UCSD-AML1 (cell line): ENCODE measurements at regions not wholly inside any gene's neighbourhood (a gene's known extent, or its start where the extent isn't known, plus 50 kb on each side); places are given as distances from the start of the nearest gene placed in this dataset.

Source experiments
- DNase-seq: peaks from one replicate; lab custom pipeline; 2025; ENCODE audit not compliant: unreplicated experiment; lab: John Stamatoyannopoulos, UW

DNA sequence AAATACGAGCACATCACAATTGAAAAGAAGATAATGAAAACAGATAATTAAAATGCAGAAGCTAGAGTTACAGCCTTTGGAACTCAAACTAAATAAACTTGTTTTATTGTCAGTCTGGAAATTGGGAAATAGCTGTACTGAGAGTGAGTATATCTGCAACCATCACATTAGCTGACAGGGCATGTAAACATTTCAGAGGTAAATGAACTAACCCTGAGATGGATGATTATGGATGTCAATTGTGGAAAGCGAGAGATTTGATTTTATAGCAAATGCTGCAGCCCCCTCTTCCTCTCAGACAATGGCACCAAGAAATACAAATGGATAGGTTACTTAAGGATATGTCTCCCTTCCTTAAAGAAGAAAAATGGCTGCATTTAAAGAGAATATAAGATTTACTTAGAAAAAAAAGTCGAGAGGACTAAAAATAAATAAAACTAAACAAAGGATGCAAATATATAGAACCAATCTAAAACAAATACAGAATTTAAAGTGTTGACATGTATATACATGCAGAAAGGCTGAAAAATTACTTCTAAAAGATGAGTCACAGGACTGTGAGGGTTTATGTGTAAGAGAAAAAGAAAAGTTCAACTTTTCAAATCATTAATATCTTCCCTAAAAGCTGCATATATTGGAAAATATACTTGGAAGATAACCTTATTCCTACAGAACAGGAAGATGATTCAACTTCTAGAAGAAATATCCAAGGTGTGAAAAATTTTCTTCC is 120.3 kb upstream of the FLRT2 start:
- DNase-seq: no peak

DNA sequence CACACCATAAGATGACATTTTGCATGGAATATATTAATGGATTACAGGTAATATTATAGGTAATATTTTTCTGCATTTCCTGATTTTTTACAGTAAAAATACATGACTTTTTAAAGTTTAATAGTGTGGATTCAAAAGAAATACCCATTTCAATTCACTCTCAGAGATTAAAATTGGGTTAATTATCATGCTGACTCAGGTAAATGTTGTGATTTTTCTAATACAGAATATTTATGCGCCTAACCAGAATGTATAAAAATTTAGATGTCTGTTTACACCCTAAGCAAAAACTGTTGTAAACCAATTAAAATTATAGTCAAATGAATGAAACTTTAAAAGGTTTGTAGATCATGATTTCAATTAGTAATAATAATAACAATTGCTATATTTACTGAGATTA is 117.2 kb upstream of the FLRT2 start:
- DNase-seq: no peak

DNA sequence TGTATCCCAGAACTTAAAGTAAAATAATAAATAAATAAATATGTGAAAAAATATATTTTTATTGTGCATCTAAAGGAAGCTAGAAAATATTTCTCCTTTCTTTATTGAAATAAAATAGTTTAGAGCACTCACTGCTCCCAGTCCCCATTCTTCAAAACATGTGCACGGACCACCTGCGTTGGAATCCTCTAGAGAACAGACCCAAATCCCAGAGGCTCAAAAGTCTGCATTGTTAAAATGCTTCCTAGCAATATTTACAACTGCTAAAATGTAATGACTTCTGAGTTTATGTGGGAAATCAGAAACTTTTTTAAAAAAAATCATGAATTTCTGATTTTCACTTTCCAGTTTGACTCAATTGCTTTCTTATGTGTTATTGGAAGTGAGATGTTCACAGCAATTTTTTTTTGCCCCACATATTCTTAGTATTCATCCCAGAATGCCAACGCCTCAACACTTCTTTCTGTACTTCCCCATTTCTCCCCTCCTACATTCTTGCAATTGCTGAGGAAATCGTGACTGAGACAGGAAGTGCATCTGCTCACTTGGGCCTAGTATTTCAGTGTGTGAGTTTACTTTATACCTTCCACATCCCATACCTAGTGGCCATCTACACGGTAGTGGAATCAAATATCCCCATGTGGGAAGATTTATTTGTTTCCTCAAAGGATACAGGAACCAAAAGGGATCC is 116.0 kb upstream of the FLRT2 start:
- no peak for DNase-seq

DNA sequence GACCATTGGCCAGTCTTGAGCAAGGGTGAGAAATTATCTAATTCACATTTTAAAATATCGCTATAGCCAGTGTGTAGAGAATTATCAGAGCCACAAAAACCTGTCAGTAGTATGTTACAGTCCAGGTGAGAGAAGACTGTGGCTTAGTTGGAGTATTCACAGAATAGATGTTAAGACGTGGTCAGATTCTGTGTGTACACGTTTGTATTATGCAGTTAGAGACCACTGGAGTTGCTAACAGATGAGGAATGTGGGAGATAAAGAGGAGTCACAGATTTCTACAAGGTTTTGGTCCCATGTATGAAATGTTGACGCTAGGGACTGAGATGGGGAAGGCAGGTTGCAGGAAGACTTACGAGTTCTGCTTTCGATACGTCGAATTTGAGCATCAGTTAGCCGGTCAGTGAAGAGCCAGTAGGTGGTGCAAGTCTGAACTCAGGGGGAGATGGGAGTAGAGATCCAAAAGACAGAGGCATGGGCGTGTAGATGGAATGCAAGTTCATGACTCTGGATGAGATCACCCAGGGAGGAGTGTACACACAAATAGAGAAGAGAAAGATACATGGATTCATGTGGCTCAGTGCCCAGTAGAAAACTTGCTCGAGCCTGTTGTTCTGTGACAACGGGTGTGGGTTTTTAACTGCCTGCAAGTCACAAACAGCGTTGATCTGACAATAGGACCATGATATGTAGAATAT is 114.8 kb upstream of the FLRT2 start:
- DNase-seq: no peak

DNA sequence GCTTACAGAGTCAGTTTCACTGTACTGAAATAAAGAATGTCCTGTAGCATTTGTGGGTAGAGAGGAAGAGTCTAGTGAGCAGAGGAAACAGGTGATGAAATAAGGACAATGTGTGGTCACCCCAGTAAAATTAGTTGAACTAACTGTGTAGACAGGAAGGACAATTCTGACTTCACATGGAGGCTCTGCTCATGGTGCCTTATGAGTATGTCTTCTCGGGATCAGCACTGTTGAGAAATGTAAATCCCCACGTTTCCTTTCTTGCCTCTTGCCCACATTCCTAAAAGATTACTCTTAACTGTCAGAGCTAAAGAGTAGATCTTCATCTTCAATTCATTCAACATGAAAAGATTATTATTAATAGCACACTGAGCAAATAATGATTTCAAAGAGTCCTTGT is 113.2 kb upstream of the FLRT2 start:
- no peak for DNase-seq

DNA sequence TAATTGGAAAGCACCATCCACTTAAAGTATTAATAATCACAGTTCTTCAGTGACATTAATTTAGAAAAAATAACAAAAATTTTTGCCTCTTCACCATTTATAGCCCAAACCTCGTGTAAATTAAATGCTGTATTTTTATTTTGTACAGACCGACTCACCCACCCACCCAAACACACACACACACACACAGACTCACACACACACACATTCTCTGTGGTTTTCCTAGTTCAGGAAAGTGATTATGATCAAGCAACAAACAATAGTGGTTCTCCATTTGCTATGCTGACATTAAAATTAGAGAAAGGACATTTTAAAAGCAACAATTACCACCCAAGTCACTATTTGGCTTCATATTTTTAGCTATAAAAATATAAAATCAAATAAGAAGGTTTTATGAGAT is 112.5 kb upstream of the FLRT2 start:
- no peak for DNase-seq

DNA sequence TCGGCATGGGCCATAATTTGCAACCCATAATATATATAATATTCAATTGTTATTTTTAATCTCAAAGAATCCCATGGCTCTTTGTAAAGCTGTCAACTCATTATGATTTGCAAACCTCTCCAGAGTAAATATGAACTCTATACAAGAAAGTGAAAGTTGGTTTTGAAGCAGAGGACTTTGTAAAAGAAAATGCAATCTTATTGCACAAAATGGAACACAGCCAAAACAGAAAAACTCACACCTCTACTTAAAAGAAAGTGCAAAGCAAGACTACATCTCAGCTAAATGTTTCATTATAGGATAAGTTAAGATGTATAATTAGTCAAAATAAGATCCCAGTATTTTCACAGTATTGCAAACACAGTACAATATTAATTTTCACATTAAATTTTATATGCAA is 111.2 kb upstream of the FLRT2 start:
- no peak for DNase-seq

DNA sequence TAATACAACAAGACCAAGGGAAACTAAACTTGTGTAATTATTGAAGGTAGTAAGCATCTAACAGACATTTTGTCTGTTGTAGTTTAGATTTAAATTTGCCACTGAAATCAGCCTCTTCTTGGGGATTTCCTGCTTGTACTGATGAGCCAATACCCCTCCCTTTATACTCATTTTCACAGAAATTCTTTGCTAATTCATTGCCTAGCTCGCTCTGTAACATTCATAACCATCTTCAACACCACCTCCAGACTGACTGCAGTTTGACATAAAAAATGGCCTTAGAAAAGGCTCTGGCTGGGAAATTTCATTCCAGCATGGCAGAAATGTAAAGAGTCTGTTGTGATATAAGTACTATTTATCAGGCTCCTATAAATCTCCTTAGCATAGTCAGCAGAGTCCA is 109.7 kb upstream of the FLRT2 start:
- DNase-seq: no peak

DNA sequence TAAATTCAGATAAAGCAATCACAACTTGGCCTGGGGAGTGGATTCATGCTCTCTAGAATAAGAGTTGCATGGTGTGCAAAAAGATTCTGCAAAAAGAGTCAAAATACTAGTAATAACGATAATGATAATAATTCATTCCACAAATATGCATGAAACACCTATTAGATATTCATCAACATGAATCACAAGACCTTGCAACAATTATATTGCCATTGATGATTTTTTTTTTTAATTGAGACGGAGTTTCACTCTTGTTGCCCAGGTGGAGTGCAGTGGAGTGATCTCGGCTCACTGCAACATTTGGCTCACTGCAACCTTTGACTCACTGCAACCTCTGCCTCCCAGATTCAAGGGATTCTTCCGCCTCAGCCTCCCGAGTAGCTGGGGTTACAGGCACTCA is 109.2 kb upstream of the FLRT2 start:
- no peak for DNase-seq

DNA sequence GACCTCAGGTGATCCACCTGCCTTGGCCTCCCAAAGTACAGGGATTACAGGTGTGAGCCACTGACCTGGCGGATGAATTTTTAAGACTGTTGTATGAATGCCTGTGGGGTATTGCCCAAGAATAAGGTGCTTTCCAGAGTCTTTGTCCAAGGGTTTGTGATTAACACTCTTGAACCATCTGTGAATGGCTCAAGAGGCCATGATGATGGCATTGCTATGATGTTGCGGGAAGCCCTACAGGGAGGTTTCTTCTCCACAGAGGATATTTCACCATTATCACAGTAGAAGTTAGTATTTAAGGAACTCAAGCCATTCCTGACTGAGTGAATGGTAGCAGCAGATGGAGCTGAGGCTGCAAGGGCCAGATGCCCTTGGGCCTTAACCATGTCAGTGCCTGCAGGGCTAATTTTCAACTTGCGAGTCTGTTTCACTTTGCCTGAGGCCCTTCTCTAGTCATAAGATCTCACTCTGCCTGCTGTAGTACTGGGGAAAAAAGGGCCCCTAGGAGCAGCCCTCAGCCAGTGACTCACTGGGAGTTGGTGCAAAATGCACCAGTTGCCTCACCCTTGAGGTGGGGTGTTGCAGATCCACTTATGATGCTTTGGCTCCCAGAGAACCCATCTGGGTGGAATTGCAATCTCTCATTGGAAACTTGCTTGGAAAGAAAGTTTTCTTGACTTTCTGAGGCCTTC is 108.6 kb upstream of the FLRT2 start:
- DNase-seq: no peak

DNA sequence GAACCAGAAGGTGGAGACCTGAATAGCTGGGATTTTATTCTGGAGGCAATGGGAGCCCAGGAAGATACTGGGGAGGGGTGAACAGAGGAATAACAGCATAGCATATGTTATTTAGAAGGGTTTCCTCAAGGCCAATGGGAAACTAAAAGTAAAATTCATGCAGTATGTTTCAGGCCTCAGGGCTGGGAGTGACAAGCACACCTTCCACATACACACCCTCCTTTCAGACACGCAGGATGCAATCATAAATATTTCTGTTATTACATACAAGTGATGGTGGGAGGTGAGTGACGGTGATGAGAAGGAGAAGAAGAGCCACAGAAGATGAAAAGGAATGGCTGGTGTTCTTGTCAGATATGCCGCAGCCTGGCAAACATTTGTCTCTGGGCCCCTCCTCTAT is 106.1 kb upstream of the FLRT2 start:
- no peak for DNase-seq

DNA sequence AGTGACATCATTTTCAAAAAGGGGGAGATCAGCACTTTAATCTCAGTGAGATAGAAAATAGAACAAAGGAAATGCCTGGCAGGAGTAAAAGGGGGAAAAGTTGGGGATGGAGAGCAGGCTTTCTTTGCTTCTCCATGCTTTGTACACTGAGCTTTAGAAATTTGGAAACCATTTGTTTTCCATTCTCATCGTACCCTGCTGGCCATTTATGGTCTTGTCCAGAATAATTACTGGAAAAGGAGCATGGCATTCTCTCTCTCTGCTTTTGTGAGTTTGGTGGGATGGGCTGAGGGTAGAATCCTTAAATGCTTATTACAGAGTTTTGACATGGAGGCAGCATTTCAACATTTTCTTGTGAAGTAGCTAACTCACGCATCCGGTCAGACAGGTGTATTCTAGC is 104.4 kb upstream of the FLRT2 start:
- DNase-seq: no peak

DNA sequence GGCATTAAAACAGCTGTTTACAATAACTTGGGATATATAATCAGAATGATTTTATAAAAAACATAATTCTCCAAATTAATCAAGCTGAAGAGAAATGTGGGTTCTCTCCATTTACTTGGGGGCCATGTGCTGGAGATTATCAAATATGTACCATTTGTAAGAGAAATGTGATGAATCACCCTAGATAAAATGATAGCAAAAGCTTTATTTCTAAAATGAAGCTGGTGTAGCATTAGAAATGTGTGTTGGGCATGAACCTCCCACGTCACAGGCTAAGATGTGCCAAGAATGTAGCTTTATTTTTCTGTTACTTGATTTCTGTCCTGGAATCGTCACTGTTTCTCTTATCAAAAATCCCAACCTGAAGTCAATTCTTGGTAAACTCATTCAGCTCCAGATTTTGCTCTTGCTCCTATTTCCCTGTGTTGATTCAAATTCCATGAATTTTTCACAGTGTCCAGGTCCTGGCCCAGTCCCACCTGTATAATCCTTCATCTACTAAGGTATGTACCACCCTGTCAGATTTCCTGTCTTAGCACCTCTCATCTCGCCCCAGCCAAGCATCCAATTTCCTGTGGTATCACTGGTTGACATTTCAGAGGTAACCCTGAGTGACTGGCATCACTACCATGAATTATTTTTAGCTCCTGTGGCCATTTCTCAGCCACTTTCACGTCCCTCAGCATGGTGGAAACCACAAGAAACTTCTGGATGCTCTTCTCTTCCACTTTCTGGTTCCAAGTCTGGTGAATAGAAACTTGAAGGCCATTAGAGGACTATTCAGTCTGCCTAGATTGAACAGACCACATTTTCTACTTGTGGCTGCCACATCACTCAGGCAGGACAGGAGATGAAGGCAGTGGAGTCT is 103.6 kb upstream of the FLRT2 start:
- no peak for DNase-seq

DNA sequence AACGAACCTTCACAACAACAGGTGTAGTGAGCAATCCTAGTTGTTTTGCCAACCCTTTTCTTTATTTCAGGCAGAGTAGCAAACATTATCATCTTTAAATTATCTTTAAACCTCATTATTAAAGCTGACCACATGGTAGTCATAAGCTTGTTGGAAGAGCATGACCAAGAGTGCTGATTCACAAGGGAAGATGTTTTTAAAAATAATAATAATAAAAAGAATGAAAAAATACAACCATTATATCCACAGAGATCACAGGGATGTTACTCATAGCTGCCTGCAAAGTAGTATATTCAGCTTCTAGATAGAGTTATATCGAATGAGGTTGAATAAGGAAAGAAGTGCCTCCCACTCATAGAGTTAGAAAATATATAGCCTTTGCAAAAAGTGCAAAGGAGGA is 101.0 kb upstream of the FLRT2 start:
- DNase-seq: no peak

DNA sequence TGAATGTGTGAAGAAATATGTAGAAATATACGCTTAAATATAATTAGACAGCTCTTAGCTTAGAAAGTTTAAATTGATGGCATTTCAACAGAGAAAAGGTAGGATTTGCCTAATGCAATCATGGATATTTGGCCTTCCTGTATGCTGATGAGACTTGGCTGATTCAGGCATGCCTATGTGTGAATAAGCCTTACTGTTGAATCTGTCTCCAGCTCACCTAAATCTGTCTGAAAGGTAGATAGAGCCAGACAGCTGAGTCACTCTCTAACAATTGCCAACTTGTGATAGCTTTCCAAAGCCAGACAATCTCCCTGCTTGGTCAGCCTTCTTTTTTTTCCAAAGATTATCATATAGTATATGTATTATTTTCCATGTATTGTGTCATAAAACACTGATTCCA is 92.8 kb upstream of the FLRT2 start:
- no peak for DNase-seq

DNA sequence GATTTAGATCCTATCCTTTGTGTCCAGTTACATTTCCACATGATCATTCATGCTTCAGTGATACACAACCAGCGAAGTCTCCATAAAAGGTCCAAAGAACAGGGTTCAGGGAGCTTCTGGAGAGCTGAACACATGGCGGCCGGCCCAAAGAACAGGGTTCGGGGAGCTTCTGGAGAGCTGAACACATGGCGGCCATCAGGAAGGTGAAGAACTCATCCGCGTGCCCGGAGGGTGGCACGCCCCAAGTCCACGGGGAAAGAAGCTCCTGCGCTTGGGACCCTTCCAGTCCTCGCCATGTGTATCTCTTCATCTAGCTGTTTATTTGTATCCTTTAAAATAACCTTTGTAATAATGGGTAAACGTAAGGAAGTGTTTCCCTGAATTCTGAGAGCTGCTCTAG is 91.9 kb upstream of the FLRT2 start:
- DNase-seq: no peak

DNA sequence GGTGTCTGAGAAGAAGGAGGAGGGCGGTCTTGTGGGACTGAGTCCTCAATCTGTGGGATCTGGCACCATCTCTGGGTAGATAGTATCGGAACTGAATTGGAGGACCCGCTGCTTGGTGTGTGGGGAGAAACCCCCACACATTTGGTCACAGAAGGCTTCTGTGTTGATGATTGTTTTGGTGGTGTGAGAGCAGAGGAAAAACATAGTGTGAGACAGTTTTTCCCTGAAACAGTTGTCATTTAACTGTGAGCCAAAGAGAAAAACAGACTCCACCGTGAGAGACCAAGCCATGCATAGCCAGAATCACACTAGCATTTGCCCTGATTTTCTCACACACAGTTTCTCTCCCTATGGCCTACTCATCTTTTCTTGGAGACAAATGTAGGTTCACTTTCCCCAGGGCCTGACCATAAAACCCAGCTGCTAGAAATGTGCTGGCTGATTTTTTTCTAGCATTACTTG is 91.4 kb upstream of the FLRT2 start:
- DNase-seq: no peak

DNA sequence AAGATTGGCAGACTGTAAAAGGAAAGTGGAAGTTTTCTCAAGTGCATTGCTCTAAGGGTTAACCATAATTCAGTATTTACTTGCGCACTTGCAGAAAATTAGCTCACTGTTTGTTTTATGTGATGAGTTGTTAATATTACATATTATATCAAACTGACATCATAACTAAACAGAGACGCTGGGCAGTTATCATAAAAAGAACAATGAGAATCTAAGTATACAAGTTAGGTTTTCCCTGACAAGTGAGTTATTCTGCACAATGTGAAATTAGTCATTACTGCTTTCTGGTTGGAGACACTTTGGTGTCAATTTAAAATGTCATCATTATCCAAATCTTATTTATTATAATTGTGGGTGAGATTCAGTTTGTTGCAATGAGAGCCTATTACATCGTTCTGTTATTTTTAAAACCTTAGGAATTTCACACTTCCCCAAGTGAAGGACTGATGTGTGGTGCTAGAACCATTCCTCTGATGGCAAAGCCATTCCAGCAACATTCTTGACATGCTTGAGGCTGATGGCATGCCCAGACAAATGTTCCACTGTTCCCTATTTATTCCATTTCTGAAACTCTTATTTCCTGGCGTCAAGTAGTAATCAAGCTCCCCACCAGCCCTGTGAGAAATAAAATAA is 90.1 kb upstream of the FLRT2 start:
- no peak for DNase-seq

DNA sequence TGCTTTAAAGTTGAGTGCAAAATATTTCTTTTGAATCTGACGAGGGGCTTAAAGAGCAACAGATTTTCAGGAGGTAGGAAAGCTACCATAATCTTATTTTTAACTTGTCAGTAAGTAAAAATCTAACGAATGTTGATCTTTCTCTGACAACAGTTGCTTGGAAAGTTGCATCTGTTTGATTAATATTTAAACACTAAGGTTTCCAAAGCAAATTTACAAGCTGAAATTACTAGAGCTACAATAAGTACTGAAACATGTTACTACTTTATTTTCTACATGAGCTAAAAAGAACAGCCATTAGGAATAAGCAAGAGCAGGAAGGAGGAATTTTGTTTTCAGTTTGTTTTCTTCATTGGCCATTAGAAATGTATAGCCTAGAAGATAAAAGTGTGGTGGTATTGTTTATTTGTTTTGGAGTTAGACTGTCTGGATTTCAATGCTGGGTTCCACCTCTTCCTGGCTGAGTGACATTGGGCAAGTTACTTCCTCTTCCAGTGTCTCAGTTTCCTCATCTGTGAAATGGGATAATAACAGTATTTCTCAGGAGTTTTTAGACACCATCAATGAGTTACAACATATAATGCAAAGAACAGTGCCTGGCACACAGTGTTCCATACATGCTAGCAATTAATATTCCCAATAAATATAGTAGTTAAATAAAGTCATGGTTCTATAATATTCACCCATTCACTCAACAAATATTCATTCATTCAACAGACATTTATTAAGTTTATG is 87.9 kb upstream of the FLRT2 start:
- DNase-seq: no peak

DNA sequence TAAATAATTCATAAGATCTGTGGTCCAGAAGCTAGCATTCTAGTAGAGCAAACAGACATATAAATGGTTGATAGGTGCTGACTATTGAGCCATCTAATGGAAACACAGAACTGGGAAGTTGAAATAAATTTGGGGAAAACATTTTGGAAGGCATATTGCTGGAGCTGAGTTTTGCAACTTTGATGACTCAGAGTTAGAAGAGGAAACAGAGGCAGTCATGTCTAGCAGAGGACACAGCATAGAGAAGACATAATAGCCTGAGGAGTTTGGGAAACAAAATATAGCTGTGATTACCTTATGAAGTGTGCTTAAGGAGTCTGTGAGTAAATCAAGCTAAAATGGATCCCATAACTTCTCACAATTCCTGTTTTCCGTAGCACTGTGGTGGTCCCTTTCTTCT is 86.9 kb upstream of the FLRT2 start:
- no peak for DNase-seq
